Panc1 (cell line): ENCODE measurements at regions not wholly inside any gene's neighbourhood (a gene's known extent, or its start where the extent isn't known, plus 50 kb on each side); places are given as distances from the start of the nearest gene placed in this dataset.

Experiments used
- ATAC-seq: fragments of 200-7000 bp; cut with Tn5 transposase; 2 replicates; pipeline ENCODE4 v1.9.1; 2020; ENCODE audit warnings: mild to moderate bottlenecking, moderate library complexity
- BruUV-seq: library from RNA; stranded (reverse); fragments of 400-500 nt; replicated peaks from 2 replicates; lab custom pipeline; 2021; lab: Mats Ljungman, UMichigan
- CTCF ChIA-PET: fragments of 300-600 bp; sonication (Branson Sonifier 250); formaldehyde crosslinking; loops from one replicate; lab custom pipeline; 2022; ENCODE audit warnings: antibody characterized with exemption; lab: Charles Lee
- POLR2A ChIA-PET: fragments of 300-600 bp; sonication (Branson Sonifier 250); formaldehyde crosslinking; loops from one replicate; lab custom pipeline; 2022; ENCODE audit warnings: antibody characterized with exemption; lab: Charles Lee
- DNase-seq: peaks from one replicate; pipeline ENCODE4 v3.0.0-alpha.2; 2010; ENCODE audit warnings: low read depth, low spot score
- H3K27ac ChIP-seq: 2 replicates; pipeline ENCODE4 v1.5.1; 2011; ENCODE audit warnings: mild to moderate bottlenecking, low read length, inconsistent platforms
- H3K27me3 ChIP-seq: fragments of 200-500 bp; sonication (Bioruptor generic); 2 replicates; pipeline ENCODE4 v1.6.0; 2014; ENCODE audit warnings: low read length, inconsistent platforms; ENCODE audit not compliant: control insufficient read depth, insufficient read depth
- H3K36me3 ChIP-seq: fragments of 200-500 bp; sonication (Bioruptor generic); 2 replicates; pipeline ENCODE4 v1.5.1; 2014; ENCODE audit warnings: inconsistent platforms, mild to moderate bottlenecking, low read length, moderate library complexity; ENCODE audit not compliant: control insufficient read depth, insufficient read depth
- H3K4me1 ChIP-seq: 2 replicates; pipeline ENCODE4 v1.5.1; 2011; ENCODE audit warnings: inconsistent platforms, mild to moderate bottlenecking, low read length, moderate library complexity; ENCODE audit not compliant: control insufficient read depth, insufficient read depth
- H3K4me3 ChIP-seq, 2 experiments: 2 replicates each; pipeline ENCODE4 v1.5.1; 2011 to 2012; ENCODE audit warnings: low read depth in 2 of 2, low read length in 2 of 2, mild to moderate bottlenecking in 2 of 2, inconsistent platforms in 1 of 2, moderate library complexity in 1 of 2
- H3K9me3 ChIP-seq: fragments of 200-500 bp; sonication (Bioruptor generic); 2 replicates; pipeline ENCODE4 v1.5.1; 2014; ENCODE audit warnings: low read depth, mild to moderate bottlenecking, inconsistent platforms, low read length, moderate library complexity; ENCODE audit not compliant: control insufficient read depth, insufficient read depth
- CTCF ChIP-seq: fragments of 450-650 bp; IDR thresholded peaks from 2 replicates; pipeline ENCODE4 v1.5.1; 2017; ENCODE audit warnings: mild to moderate bottlenecking
- POLR2AphosphoS5 ChIP-seq: IDR thresholded peaks from 2 replicates; pipeline ENCODE4 v1.6.1; 2012; ENCODE audit warnings: mild to moderate bottlenecking, low read depth, low read length, moderate library complexity
- REST ChIP-seq, 2 experiments: IDR thresholded peaks; 2 replicates each; pipeline ENCODE4 v1.6.1; 2011 to 2012; ENCODE audit warnings: low read depth in 2 of 2, control low read depth in 1 of 2, low read length in 1 of 2, mild to moderate bottlenecking in 1 of 2, moderate library complexity in 1 of 2; ENCODE audit not compliant: insufficient read depth in 1 of 2
- SIN3A ChIP-seq: IDR thresholded peaks from 2 replicates; pipeline ENCODE4 v1.6.1; 2012; ENCODE audit warnings: low read depth, mild to moderate bottlenecking, low read length, moderate library complexity, borderline replicate concordance; ENCODE audit not compliant: insufficient read depth
- TCF7L2 ChIP-seq: IDR thresholded peaks from 2 replicates; pipeline ENCODE4 v1.6.1; 2011; ENCODE audit warnings: mild to moderate bottlenecking, low read depth, low read length, inconsistent platforms
- in situ Hi-C: cut with HindIII; loops from 2 replicates; pipeline ENCODE4 v1.10.0; 2016; ENCODE audit warnings: low sequenced_read_pairs, low pct_unique_long_range_greater_than_20kb
- intact Hi-C: fragments of 100-400 bp; cut with micrococcal nuclease; formaldehyde crosslinking; loops from one replicate; pipeline ENCODE4 v1.10.0; 2022; ENCODE audit not compliant: unreplicated experiment

GRCh38 chr7:25951414-25952260 lies 200.4 kb upstream of the NFE2L3 start:
- peak; percentile 57; the same call in 1 of the 2 replicates for ATAC-seq
- no TSS peak for BruUV-seq
- no peaks in the 10 kb centered on the region for H3K9me3 ChIP-seq
- CTCF ChIA-PET, result no interaction called here
- no peak overlapping the region for H3K27ac ChIP-seq
- peaks cover 39% of the 10 kb centered on the region for H3K27me3 ChIP-seq
- no peak for DNase-seq
- POLR2A ChIA-PET, result no interaction called here
- in situ Hi-C loops (no loop called here), intact Hi-C loops (no loop called here)
- H3K4me3 ChIP-seq, result peak overlapping the region; percentile 52 to 58
- H3K4me1 ChIP-seq, result peaks cover 5% of the 10 kb centered on the region; the same call in 1 of the 2 replicates
- no peaks in the 10 kb centered on the region for H3K36me3 ChIP-seq
- TF ChIP-seq REST (IDR thresholded peaks at IDR 0.05; ENCODE audit: insufficient read depth in 1 of 2, low read depth in 2 of 2, low read length in 1 of 2) (no peak), POLR2AphosphoS5 (no peak), SIN3A (no peak), TCF7L2 (no peak), CTCF (no peak)

GRCh38 chr7:25952261-25953057 lies 199.5 kb upstream of the NFE2L3 start:
- Histone ChIP-seq H3K27ac (no peak overlapping the region), H3K9me3 (no peaks in the 10 kb centered on the region), H3K4me1 (peaks cover 5% of the 10 kb centered on the region; the same call in 1 of the 2 replicates), H3K27me3 (peaks cover 39% of the 10 kb centered on the region), H3K36me3 (no peaks in the 10 kb centered on the region), H3K4me3 (no peak overlapping the region; a peak in 1 of 4 replicates)
- ChIA-PET POLR2A (no interaction called here), CTCF (no interaction called here)
- TF ChIP-seq TCF7L2 (no peak), SIN3A (no peak), REST (IDR thresholded peaks at IDR 0.05; ENCODE audit: insufficient read depth in 1 of 2, low read depth in 2 of 2, low read length in 1 of 2) (no peak), CTCF (no peak), POLR2AphosphoS5 (no peak)
- no TSS peak for BruUV-seq
- intact Hi-C loops (no loop called here), in situ Hi-C loops (no loop called here)
- no peak for DNase-seq
- ATAC-seq, result no peak
